ENCODE measurements at regions not wholly inside any gene's neighbourhood (a gene's known extent, or its start where the extent isn't known, plus 50 kb on each side); places are given as distances from the start of the nearest gene placed in this dataset.
"Not testable (repeated sequence)": the region's sequence is repeated elsewhere in the genome, so short reads cannot be mapped to it uniquely, and the experiment has no call there.

DNA sequence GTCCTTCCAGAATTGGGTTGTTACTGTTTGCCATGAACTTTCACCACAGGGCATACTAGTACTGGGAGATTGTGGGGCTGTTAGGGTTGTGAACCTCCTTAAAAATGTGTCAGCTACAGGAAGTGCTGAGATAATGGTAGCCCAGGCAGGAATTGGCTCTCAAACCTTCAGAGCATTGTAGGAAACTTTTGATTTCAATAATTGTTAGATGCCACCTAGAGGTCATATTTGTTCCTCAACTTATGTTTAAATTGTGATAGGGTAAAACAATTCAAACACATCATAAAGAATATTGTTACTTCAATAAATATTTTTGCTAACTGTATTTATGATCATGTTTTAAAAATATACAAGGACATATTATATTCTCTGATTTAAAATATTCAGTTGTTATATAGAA lies 594.6 kb downstream of the ADCYAP1 start:
- DNase-seq: no peak

GRCh38 chr18:1503847-1504246 lies 599.2 kb downstream of the ADCYAP1 start:
- no peak for DNase-seq

DNA sequence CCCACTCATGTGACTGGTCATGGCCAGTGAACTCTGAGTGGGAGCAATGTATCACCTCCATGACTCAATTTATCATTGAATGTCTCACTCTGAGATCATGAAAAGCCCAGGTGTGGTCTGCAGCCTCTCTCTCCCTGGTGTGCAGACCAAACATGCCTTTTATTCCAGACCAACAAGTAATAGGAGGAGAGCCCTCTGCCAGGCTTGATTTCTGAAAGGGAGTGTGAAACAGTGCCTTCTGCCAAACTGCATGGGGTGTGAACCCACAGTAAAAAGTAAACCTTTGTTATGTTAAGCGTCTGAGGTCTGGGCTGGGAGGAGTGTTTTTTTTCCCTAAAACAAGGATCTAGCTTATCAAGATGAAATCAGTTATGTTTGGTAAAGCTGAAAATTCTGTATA lies 601.2 kb downstream of the ADCYAP1 start:
- DNase-seq: no peak

DNA sequence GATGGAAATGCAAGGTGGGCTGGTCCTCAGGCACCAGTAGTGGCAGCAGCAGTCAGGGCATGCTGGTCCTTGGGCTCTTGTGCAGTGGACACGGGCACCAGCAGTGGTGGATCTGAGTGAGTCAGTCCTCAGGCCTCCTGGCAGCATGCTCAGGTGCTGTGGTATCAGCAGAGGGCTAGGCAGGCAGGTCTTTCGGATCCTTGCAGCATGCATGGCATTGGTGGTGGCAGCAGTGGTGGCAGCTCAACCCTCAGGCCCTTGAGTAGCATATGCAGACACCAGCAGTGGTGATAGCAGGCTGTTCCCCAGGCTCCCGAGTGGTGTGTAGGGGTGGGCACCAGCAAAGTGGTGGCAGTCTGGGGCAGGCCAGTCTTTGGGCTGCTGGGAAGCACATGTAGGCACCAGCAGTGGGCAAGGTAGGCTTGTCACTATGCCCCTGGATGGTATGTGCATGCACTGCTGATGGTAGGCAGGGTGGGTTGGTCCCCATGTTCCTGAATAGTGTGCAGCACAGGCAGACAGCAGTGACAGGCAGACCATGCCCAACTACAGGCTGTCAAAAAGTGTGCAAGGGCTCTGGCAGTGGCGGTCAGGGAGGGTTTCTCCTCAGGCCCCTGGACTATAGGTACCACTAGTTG lies 606.0 kb downstream of the ADCYAP1 start:
- no peak for DNase-seq

DNA sequence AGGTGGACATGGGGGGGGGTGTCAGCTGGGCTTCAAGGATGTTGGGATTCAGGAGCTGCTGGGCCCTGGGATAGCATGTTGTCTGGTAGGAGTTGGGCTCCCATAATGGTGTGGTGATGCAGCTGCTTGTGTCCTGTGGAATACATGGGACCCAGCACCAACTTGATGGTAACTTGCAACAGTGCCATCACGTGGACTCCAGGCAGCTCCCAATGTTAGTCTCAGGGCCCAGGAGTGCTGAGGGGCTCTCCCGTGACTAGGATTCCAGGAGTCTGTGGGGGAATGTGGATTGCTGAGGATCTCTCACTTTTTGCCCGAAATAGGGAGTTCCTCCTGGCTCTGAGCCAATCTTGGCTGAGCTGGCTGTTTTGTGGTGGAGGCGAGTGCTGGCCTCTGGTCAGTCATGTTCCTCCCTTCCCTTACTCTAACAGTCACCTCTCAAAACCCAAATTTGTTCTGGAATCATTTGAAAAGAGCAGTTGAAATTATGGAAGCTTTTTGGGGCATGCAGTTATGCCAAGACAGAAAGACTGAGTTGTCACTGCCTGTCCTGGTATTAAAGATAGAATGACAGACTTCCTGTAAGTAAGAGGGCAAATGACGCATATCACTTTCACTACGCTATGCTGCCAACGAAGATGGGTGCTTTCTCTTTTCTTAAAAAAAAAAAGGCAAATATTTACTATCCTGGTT lies 607.1 kb downstream of the ADCYAP1 start:
- DNase-seq: no peak

DNA sequence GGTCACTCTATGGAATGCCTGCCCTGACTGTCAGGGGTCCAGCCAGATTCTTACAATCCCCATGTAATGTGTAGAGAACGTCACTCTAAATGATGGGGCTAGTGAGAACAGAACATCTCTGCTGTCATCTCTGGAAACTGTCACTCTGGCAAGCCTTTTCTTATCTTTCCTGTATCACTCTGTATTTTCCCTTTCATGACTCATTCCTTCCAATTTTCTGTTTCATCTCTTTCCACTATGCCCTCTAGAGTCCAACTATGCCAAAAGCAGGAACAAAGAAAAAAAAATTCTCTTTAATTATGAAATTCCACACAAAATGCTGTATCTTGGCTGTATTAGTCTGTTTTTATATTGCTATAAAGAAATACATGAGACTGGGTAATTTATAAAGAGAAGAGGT lies 608.8 kb downstream of the ADCYAP1 start:
- DNase-seq: no peak

DNA sequence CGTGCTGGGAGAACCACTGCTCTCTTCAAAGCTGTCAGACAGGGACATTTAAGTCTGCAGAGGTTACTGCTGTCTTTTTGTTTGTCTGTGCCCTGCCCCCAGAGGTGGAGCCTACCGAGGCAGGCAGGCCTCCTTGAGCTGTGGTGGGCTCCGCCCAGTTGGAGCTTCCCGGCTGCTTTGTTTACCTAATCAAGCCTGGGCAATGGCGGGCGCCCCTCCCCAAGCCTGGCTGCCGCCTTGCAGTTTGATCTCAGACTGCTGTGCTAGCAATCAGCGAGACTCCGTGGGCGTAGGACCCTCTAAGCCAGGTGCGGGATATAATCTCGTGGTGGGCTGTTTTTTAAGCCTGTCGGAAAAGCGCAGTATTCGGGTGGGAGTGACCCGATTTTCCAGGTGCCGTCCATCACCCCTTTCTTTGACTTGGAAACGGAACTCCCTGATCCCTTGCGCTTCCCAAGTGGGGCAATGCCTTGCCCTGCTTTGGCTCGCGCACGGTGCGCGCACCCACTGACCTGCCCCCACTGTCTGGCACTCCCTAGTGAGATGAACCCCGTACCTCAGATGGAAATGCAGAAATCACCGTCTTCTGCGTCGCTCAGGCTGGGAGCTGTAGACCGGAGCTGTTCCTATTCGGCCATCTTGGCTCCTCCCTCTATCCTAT lies 617.0 kb downstream of the ADCYAP1 start:
- not testable (repeated sequence) for DNase-seq

DNA sequence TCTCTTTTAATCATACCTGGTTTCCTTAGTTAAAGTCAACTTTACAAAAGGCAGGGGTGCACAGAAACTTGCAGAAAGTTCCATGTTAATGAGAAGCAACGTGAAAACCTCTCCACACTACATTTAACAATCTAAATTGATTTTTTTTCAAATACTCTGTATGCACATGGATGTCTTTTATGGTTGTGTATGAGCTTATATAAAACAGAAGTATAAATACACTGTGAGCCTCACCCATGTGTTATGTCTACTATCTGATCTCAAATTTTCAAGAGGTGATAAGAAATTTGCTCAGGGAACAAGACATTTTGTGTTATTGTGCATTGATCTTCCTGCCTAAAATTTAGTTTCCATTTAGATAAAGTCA lies 617.6 kb downstream of the ADCYAP1 start:
- no peak for DNase-seq

DNA sequence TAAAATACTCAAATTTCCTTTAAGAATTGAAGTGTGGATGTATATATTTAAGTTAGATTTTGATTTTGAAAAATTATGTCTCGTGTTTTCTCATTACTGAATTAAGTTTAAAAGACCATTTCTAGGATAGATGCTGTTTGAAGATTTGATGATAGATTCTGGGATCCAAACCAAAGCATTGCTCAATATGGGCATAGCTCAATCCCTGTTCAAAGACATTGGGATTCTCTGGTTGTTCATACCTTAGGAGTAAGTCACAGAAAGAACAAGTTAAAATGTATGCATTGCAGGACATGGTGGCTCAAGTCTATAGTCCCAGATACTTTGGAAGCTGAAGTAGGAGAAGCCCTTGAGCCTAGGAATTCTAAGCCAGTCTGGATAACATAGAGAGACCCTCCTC lies 622.3 kb downstream of the ADCYAP1 start:
- DNase-seq: no peak

DNA sequence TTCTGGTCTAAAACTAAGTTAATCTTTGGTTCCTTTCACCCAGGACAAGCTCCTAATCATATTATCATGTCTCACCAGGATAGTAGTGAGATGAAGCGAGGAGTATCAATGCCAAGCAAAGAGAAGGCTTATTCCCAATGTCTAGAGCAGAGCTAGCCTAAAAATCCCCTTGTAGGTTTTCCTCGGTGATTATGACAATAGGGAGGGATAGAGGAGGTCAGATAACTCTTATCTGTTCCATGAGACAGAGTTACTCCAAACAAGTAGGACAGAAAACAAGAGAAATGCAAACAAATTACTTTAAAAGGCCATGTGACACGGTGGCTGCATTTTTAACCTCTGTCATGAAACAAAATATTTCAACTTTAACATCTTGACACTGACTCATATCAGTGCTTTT lies 623.1 kb downstream of the ADCYAP1 start:
- no peak for DNase-seq

DNA sequence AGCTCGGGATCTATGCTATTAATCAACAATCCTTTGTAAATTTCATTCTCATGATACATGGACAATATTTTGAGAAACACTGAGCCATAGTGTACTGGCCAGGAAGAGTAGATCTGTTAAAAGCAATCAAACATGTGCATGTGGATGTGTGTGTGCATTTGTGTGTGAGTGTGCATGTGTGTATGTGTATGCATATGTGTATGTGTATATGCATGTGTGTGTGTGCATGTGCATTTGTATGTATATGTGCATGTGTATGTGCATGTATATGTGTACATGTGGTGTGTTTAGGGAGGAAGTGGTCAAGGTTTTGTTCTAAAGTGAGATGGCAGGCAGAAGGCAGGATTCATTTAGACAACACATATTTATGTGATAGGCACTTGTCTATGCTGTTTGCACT lies 623.8 kb downstream of the ADCYAP1 start:
- DNase-seq: no peak

- DNase-seq: no peak
Observed at GRCh38 chr18:1528964-1529509, 624.4 kb downstream of the ADCYAP1 start.

DNA sequence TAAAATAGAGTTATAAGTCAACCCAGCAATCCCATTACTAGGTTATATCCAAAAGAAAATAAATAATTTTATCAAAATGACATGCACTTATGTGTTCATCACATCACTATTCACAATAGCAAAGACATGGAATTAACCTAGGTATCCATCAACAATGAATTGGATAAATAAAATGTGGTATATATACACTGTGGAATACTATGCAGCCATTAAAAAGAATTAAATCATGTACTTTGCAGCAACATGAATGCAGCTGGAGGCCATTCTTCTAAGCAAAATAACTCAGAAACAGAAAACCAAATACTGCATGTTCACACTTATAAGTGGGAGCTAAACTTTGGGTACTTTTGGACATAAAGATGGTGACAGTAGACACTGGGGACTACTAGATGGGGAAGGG lies 626.0 kb downstream of the ADCYAP1 start:
- no peak for DNase-seq

- DNase-seq: no peak
Observed at GRCh38 chr18:1539276-1539675, 634.6 kb downstream of the ADCYAP1 start.

GRCh38 chr18:1541478-1541877 lies 636.8 kb downstream of the ADCYAP1 start:
- no peak for DNase-seq

DNA sequence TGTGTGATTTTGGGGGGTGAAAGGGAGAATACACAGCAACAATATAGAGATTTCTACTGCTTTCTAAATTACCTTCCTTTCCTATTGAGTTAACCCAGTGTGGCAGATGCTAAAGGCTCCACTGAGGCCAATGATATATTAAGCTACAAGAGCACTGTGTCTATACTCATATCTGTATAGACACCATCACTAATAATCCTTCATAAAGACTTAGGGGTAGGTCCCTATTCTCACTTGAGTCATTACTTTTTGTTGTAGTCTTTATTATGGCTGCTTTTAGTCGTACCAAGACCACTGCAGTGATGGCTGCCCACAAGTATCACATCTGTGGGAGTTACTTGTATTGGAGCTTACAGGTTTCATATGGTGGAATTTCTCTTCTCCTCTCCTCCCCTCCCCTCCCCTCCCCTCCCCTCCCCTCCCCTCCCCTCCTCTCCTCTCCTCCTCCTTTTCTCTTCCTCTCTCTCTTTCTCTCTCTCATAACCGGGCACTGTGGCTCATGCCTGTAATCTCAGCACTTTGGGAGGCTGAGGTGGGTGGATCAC lies 637.6 kb downstream of the ADCYAP1 start:
- DNase-seq: no peak

DNA sequence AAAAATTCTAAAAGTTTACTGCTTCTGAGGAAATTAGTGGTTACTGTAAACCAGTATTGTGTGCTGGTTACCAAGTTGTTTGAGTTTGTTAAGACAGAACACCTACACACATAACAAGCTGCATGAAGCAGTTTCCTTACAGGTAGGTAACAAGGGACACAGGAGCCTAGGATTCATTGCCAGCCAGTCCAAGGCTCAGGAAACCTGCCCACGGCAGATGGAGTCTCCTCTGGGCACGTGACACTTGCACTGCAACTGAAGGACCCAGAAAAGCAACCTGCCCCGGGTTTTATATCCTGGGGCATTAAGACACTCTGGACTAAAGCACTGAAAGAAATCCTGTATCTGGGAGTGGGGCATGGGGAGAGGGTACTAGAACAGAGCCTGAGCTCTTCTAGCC lies 639.3 kb downstream of the ADCYAP1 start:
- no peak for DNase-seq

GRCh38 chr18:1557711-1558110 lies 653.0 kb downstream of the ADCYAP1 start:
- not testable (repeated sequence) for DNase-seq

DNA sequence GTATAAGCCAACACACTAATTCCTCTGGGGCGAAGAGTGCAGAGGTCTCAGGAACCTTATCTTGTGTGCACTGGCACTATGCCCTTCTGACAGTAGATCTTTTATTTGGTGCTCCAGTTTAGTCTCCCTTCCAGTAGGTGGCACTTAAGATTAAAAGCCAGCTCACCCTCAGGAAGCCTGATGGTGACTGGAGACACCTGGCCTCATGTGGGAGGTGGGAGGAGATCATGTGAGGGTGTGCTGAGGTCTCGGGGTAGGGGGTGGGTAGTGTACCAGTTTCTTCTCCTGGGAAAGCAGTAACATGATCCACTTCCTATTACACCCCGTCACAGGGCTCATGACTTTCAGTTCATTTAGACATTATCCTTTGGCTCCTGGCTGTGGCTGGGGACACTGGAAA lies 654.9 kb downstream of the ADCYAP1 start:
- DNase-seq: no peak

GRCh38 chr18:1564793-1565192 lies 660.1 kb downstream of the ADCYAP1 start:
- no peak for DNase-seq

DNA sequence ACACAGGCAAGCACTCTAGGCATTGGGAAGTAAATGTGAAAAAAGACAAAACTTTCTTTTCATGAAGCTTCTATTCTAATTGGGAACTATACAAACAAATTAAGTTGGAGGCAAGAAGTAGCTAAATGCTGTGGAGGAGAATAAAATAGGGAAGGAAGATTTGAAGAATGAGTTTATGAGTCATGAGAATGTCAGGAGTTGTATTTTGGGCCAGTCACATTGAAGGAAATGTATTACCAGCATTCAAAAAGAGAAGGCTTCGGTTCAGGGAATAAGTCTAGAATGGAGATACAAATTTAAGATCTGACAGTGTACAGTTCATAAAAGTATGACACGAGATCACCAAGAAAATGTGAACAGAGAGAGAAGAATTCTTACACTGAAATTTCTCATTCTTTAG lies 666.5 kb downstream of the ADCYAP1 start:
- DNase-seq: no peak

- DNase-seq: no peak
Observed at GRCh38 chr18:1573732-1574131, 669.1 kb downstream of the ADCYAP1 start.

DNA sequence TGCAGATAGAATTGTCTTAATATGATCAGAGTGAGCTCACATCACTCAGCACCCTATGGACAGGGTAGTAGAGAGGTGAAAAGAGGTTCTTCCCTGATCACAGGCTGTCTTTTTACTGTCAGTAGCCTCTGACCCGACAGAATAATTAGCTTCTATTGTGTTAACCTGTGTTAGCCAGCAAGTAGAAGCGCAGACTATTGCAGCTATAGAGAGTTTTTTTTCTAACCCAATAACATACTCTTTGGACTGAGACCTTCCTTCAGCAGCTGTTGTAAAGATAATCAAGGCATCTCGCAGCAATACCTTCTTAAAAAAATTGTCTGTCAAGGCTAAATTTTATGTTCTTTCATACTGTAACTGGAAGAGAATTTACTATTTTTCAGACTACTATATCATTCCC lies 670.4 kb downstream of the ADCYAP1 start:
- no peak for DNase-seq

GRCh38 chr18:1578505-1578904 lies 673.8 kb downstream of the ADCYAP1 start:
- DNase-seq: no peak
